A549 (cell line): ENCODE measurements at regions not wholly inside any gene's neighbourhood (a gene's known extent, or its start where the extent isn't known, plus 50 kb on each side); places are given as distances from the start of the nearest gene placed in this dataset.

ENCODE experiments used
- CBX8 ChIP-seq: fragments of 200-600 bp; sonication (generic); IDR thresholded peaks from 2 replicates; pipeline ENCODE4 v1.6.1; 2016
- CEBPB ChIP-seq, 2 experiments: fragments of >200 bp in 1 of 2; sonication (Bioruptor Twin) in 1 of 2; formaldehyde crosslinking in 1 of 2; IDR thresholded peaks; 2 replicates each; pipeline ENCODE4 v1.6.1; 2012 to 2016
- CHD2 ChIP-seq: fragments of 150-350 bp; IDR thresholded peaks from 2 replicates; pipeline ENCODE4 v1.6.1; 2014; ENCODE audit warnings: low read length; ENCODE audit not compliant: partially characterized antibody
- CTCF ChIP-seq: fragments of >200 bp; sonication (Bioruptor Twin); formaldehyde crosslinking; IDR thresholded peaks from 3 replicates; pipeline ENCODE4 v1.5.1; 2016
- GATA3 ChIP-seq: IDR thresholded peaks from 2 replicates; pipeline ENCODE4 v1.6.1; 2012; ENCODE audit warnings: borderline replicate concordance
- HMGXB4 ChIP-seq: fragments of 250-450 bp; sonication (Bioruptor Pico); IDR thresholded peaks from 2 replicates; pipeline ENCODE4 v1.5.0; 2021; ENCODE audit warnings: mild to moderate bottlenecking, moderate library complexity, borderline replicate concordance
- JUNB ChIP-seq: fragments of >200 bp; sonication (Bioruptor Twin); formaldehyde crosslinking; IDR thresholded peaks from 2 replicates; pipeline ENCODE4 v1.6.1; 2016
- POLR2A ChIP-seq: IDR thresholded peaks from 2 replicates; pipeline ENCODE4 v1.6.1; 2012; ENCODE audit warnings: mild to moderate bottlenecking, low read length
- ZFP36 ChIP-seq: fragments of 450-650 bp; IDR thresholded peaks from 2 replicates; pipeline ENCODE4 v1.6.1; 2014; ENCODE audit warnings: borderline replicate concordance; ENCODE audit not compliant: partially characterized antibody

- TF ChIP-seq HMGXB4 (CRISPR knock-in tag) (no peak), CHD2 (no peak), CTCF (no peak), GATA3 (no peak), JUNB (no peak), CBX8 (no peak), POLR2A (no peak), ZFP36 (no peak), CEBPB (IDR thresholded peaks at IDR 0.05) (no peak)
Observed at GRCh38 chr5:36755342-36755741, 121.2 kb upstream of the NIPBL start.
